Gastrocnemius medialis (tissue), 4 donors: ENCODE measurements at regions not wholly inside any gene's neighbourhood (a gene's known extent, or its start where the extent isn't known, plus 50 kb on each side); places are given as distances from the start of the nearest gene placed in this dataset.

Source experiments
- ATAC-seq, 2 donors: fragments of 150-250 bp; one replicate each; pipeline ENCODE4 v1.9.1; 2016
- DNase-seq, 2 donors: peaks; one replicate each; pipeline ENCODE4 v3.0.0-alpha.2; 2019
- H3K27ac ChIP-seq, 4 donors: fragments of 200-600 bp; sonication (generic); 1 replicate in 1 of 4; 2 replicates in 3 of 4; pipeline ENCODE4 v1.5.1; 2016 to 2018; ENCODE audit warnings: mild to moderate bottlenecking in 2 of 4, moderate library complexity in 1 of 4
- H3K27me3 ChIP-seq, 3 donors: fragments of 200-600 bp; sonication (generic) in 2 of 3; 1 replicate in 1 of 3; 2 replicates in 2 of 3; pipeline versions ENCODE4 v1.5.1 to v1.6.0; 2016 to 2019; ENCODE audit warnings: mild to moderate bottlenecking in 1 of 3, moderate library complexity in 1 of 3
- H3K36me3 ChIP-seq, 2 donors: fragments of 200-600 bp; sonication (generic) in 1 of 2; one replicate each; pipeline ENCODE4 v1.5.1; 2017 to 2018
- H3K4me1 ChIP-seq, 2 donors: fragments of 200-600 bp; sonication (generic) in 1 of 2; one replicate each; pipeline ENCODE4 v1.5.1; 2016 to 2017; ENCODE audit warnings: mild to moderate bottlenecking in 2 of 2
- H3K4me3 ChIP-seq, 4 donors: fragments of 200-600 bp; sonication (generic) in 3 of 4; 1 replicate in 1 of 4; 2 replicates in 3 of 4; pipeline ENCODE4 v1.5.1; 2016 to 2019; ENCODE audit warnings: mild to moderate bottlenecking in 2 of 4
- H3K9me3 ChIP-seq, 3 donors: fragments of 200-600 bp; sonication (generic) in 2 of 3; 1 replicate in 1 of 3; 2 replicates in 2 of 3; pipeline ENCODE4 v1.5.1; 2016 to 2019
- POLR2A ChIP-seq, 2 donors: fragments of 450-650 bp; IDR thresholded peaks; one replicate each; pipeline ENCODE4 v1.6.1; 2017; ENCODE audit warnings: antibody characterized with exemption in 2 of 2, mild to moderate bottlenecking in 2 of 2, moderate library complexity in 2 of 2
- in situ Hi-C, 4 donors: fragments of 200-750 bp; cut with MboI; loops; one replicate each; pipeline versions ENCODE4 v1.15.0 to v1.8.0; 2017; ENCODE audit warnings: low sequenced_read_pairs in 4 of 4
- intact Hi-C: fragments of 100-400 bp; cut with DNase I; formaldehyde crosslinking; loops from one replicate; pipeline ENCODE4 v1.15.1; 2023; ENCODE audit warnings: low total_unique reads
- TF ChIP-seq, protein P1 (sequence below), 5 experiments: fragments of 450-650 bp in 3 of 5; fragments of 200-600 bp in 2 of 5; sonication (generic) in 2 of 5; IDR thresholded peaks in 4 of 5; conservative IDR thresholded peaks in 1 of 5; 1 replicate in 4 of 5; 2 replicates in 1 of 5; pipeline ENCODE4 v1.5.1; 2016 to 2019; ENCODE audit warnings: antibody characterized with exemption in 5 of 5, mild to moderate bottlenecking in 3 of 5, moderate library complexity in 3 of 5

DNA sequence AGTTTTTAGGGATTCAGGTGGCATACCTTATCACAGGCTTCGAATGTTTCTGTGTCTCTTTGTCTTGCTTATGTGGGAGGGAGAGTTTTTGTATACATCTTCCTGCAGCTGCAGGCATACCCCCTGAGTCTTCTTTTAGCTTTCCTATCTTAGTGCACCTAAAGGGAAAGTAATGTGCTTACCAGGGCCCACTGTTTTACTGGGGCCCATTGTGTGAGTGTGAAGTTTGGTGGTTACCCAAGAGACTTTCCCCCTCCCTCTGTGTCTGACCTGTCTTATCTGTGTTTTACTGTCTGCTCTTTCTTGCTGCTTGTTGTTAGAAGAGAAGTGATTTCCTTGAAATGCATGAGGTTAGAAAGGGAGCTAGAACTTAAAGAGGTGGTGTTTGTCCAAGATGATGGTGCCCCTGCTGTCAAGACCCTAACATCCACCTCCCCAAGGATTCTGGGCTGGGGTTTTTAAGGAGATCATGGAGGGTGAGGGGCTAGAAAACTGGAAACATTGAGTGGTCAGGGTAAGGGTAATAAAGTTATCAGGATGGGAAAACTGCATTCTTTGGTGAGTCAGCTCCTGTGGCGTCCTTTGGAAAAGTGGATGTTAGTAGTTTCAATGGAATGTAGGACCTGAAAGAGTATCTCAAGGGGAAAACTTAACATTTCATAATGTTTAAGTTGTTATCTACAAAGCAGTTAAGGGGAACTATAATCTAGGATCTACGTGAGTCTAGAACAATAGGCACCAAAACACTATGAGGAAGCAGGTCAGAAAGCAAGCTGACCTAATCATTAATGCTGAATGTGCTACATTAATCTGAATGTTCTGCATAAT is 583.5 kb upstream of the TUSC1 start:
- Histone ChIP-seq H3K36me3 (no peaks in the 10 kb centered on the region), H3K4me1 (no peaks in the 10 kb centered on the region), H3K27ac (no peak overlapping the region), H3K27me3 (no peaks in the 10 kb centered on the region), H3K9me3 (no peaks in the 10 kb centered on the region), H3K4me3 (no peak overlapping the region)
- in situ Hi-C loops (no loop called here), intact Hi-C loops (no loop called here)
- TF ChIP-seq, protein P1, sequence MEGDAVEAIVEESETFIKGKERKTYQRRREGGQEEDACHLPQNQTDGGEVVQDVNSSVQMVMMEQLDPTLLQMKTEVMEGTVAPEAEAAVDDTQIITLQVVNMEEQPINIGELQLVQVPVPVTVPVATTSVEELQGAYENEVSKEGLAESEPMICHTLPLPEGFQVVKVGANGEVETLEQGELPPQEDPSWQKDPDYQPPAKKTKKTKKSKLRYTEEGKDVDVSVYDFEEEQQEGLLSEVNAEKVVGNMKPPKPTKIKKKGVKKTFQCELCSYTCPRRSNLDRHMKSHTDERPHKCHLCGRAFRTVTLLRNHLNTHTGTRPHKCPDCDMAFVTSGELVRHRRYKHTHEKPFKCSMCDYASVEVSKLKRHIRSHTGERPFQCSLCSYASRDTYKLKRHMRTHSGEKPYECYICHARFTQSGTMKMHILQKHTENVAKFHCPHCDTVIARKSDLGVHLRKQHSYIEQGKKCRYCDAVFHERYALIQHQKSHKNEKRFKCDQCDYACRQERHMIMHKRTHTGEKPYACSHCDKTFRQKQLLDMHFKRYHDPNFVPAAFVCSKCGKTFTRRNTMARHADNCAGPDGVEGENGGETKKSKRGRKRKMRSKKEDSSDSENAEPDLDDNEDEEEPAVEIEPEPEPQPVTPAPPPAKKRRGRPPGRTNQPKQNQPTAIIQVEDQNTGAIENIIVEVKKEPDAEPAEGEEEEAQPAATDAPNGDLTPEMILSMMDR (IDR thresholded peaks at IDR 0.05 in 4 of 5, conservative IDR thresholded peaks at IDR 0.05 in 1 of 5), result no peak
- TF ChIP-seq POLR2A (IDR thresholded peaks at IDR 0.05), result no peak
- DNase-seq, result no peak
- ATAC-seq, result no peak

- intact Hi-C loops (no loop called here), in situ Hi-C loops (no loop called here)
- H3K27me3 ChIP-seq, result no peaks in the 10 kb centered on the region
- H3K27ac ChIP-seq, result no peak overlapping the region
- no peak overlapping the region for H3K4me3 ChIP-seq
- no peak for TF ChIP-seq POLR2A (IDR thresholded peaks at IDR 0.05)
- TF ChIP-seq, protein P1 (IDR thresholded peaks at IDR 0.05 in 4 of 5, conservative IDR thresholded peaks at IDR 0.05 in 1 of 5), result no peak
- no peaks in the 10 kb centered on the region for H3K36me3 ChIP-seq
- H3K9me3 ChIP-seq, result no peaks in the 10 kb centered on the region
- H3K4me1 ChIP-seq, result no peaks in the 10 kb centered on the region
- no peak for DNase-seq
- no peak for ATAC-seq
These were observed 582.0 kb upstream of the TUSC1 start for GRCh38 chr9:26260238-26260637.

GRCh38 chr9:26247861-26248260 is 569.6 kb upstream of the TUSC1 start:
- DNase-seq, result no peak
- Histone ChIP-seq H3K36me3 (no peaks in the 10 kb centered on the region), H3K9me3 (no peaks in the 10 kb centered on the region), H3K27me3 (no peaks in the 10 kb centered on the region), H3K4me1 (no peaks in the 10 kb centered on the region), H3K4me3 (no peak overlapping the region), H3K27ac (no peak overlapping the region)
- intact Hi-C loops (no loop called here), in situ Hi-C loops (loop anchor here in 1 of 4 donors (25.0 kb wide), 1 partner anchor 111 kb away; no protein-coding TSS in a partner anchor)
- no peak for TF ChIP-seq POLR2A (IDR thresholded peaks at IDR 0.05)
- TF ChIP-seq, protein P1 (IDR thresholded peaks at IDR 0.05 in 4 of 5, conservative IDR thresholded peaks at IDR 0.05 in 1 of 5), result no peak
- no peak for ATAC-seq

DNA sequence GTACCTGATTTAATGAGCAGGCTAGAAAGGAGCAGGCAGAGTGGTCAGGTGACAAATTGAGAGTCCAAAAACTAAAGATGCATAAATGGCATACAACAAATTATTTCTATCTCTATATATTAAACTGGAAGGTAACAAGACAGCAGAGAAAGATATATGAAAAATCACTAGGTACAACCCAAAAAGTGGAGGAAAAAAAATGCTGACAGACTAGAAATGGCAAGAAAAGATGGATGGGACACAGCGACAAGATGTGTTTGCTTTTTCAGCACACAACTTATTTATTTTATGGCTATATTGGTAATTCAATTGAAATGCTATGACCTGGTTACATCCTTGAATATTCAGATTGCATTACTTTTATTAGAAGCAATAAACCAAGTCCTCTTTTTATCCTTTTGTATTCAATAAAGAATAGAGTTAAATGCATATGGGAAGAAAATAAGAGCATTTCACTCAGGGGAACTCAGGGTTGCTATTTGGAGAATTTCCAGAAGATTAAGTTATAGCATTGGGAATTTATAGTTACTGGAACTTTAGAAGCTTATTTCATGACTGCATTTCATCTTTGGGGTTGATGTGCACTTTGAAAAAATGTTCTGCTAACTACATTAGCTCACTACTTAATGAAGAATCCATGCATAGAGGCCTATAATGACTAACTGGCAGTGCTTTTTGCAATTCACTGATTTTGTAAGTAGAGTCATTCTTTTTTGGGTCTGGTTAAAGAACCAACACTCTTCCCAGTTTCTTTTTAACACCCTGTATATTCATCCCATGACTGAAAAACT is 566.6 kb upstream of the TUSC1 start:
- no peaks in the 10 kb centered on the region for H3K4me1 ChIP-seq
- DNase-seq (no peak), ATAC-seq (no peak)
- intact Hi-C loops (no loop called here), in situ Hi-C loops (loop anchor here in 1 of 4 donors (25.0 kb wide), 1 partner anchor 108 kb away; no protein-coding TSS in a partner anchor)
- H3K27me3 ChIP-seq, result no peaks in the 10 kb centered on the region
- no peak for TF ChIP-seq POLR2A (IDR thresholded peaks at IDR 0.05)
- TF ChIP-seq, protein P1 (IDR thresholded peaks at IDR 0.05 in 4 of 5, conservative IDR thresholded peaks at IDR 0.05 in 1 of 5), result no peak
- H3K9me3 ChIP-seq, result no peaks in the 10 kb centered on the region
- H3K27ac ChIP-seq, result no peak overlapping the region
- no peaks in the 10 kb centered on the region for H3K36me3 ChIP-seq
- H3K4me3 ChIP-seq, result no peak overlapping the region
